ENCODE measurements at regions not wholly inside any gene's neighbourhood (a gene's known extent, or its start where the extent isn't known, plus 50 kb on each side); places are given as distances from the start of the nearest gene placed in this dataset.

DNA sequence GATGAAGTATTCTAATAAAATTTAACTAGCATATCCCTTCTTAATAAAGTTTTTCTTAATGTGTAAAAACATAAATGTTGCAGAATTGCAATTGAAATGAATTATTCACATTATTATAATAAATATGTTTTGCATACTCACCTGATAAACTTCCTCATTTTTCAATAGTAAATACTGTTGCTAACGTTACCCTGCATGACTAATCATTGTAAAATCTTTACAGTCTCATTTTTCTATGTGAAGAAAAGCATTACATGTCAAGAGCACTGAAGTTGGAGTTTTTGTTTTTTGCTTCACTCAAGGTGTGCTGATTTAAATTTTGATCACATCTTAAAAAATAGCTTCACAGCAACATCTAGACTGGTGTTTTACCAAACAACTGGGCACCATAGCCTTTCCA lies 157.2 kb upstream of the CDH18 start:
- H3K4me3 ChIP-seq (ENCODE audit: low read depth, low read length) = no peak overlapping the region
- no peak for DNase-seq (ENCODE audit: low read depth)

DNA sequence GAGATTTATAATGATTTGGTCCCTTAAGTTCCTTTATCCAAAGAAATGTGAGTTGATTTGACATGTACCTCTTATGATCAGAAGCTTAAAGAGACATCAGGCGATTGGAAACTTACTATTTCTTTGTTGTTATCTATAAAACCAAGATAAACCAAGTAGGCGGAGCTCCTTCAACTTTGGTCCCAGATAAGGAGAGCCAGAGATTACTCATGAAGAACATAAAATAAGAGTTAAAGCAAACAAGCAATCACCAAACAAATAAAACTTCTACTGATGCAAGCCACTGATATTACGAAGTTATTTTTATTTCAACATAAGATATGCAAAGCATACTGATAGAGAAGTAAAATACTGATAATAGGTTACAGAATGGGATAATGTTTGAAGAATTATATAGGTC lies 141.5 kb upstream of the CDH18 start:
- DNase-seq (ENCODE audit: low read depth) = no peak
- H3K4me3 ChIP-seq (ENCODE audit: low read depth, low read length) = no peak overlapping the region

DNA sequence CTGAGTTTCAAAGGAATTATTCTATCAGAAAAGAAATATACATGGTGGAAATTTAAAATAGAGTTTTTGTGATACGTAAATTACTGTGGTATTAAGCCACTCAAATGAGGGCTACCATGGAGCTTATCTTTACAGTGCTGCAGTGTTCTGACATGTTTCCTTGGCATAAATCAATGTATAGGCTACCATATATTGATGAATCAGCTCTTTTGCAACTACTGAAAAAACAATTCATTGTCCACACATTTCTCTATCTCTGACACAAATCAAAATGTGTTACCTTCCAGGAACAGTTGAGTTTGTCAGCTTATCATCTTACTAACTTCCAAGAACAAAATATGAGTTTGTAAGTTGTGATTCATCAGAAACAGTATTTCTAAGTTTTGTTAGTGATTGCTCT lies 140.3 kb upstream of the CDH18 start:
- no peak for DNase-seq (ENCODE audit: low read depth)
- no peak overlapping the region for H3K4me3 ChIP-seq (ENCODE audit: low read depth, low read length)

DNA sequence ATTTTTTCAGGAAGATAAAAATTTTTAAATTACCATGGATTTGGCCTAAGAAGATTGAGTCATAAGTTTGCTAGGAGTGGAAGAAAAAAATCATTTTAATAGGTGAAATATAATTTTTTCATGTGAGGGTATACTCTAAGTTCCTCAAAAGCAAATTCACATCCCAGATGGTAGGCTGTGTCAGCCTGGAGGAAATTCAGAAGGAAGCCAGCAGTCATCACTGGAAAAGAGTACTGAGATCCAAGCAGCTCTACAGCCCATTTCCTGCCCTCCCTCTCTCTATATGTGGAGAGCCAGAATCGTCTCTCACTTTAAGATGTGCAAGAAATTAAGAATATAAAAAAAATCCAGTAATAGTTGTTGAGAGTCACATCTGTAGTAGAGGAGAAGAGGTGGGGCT lies 126.5 kb upstream of the CDH18 start:
- no peak for DNase-seq (ENCODE audit: low read depth)
- H3K4me3 ChIP-seq (ENCODE audit: low read depth, low read length) = no peak overlapping the region

DNA sequence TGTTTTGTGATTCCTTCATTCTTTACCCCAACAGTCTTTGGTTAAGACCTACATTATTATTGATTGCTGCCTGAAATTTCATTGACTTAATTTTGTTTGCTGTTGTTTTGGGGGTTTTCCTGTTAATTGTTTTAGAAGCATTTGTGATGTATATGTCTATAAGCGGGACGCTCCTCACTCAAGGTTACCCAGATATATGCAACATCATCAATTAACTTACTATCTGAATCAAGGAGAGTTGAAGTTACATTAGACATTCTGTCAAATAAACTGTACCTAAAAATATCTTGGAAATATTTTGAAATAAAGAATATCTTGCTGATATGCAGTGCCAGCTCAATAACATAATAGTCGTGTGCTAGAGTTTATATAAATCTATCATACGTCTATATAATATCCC lies 125.9 kb upstream of the CDH18 start:
- H3K4me3 ChIP-seq (ENCODE audit: low read depth, low read length) = no peak overlapping the region
- no peak for DNase-seq (ENCODE audit: low read depth)

DNA sequence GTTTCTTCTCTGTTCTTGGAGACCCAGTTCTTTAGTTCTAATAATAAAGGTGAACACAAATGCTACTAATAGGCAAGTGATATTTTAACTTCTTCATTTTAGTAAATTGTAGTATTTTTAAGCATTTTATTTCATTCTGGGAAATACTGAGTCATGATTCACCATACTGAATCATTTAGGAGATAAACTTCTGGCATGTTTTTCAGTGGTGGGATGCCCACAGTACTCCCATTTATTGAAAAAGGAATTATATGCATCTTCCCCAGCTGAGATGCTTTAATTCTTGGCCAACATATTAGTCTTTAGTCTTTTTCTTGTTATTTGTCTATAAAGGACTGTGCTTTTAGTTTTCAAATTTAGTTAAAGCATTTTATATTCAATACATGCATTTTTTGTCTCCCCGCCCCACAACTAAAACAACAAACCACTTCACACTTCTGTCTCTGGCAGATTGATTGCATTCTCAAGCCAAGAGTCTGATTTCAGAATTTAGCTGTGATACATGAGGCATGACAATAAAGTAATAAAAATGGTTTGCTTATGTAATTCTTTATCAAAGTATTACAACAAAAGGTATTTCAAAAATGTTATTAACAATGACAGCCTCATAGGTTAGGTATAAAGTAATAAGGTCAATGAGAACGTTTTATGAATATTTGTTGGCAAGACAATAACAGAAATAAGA lies 125.2 kb upstream of the CDH18 start:
- H3K4me3 ChIP-seq (ENCODE audit: low read depth, low read length) = no peak overlapping the region
- peak; percentile 4 for DNase-seq (ENCODE audit: low read depth)

DNA sequence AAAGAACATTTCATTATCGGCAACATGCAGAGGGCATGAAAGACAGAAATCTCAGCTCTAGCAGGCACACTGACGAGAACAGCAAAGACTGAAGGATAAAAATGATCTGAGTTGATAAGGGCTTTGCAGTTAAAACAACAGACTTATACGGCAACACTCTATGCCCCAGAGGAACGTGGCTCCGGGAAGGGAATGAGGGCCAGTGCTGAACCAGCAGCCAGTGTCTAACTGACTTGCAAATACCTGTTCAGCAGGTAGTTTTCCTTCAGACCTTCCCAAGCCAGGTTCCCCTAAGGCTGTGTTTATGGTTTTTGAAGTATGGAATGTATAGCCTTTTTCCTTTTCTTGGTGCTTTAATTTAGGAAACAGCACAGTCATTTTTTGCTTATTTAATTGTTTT lies 121.3 kb upstream of the CDH18 start:
- DNase-seq (ENCODE audit: low read depth) = no peak
- H3K4me3 ChIP-seq (ENCODE audit: low read depth, low read length) = no peak overlapping the region

DNA sequence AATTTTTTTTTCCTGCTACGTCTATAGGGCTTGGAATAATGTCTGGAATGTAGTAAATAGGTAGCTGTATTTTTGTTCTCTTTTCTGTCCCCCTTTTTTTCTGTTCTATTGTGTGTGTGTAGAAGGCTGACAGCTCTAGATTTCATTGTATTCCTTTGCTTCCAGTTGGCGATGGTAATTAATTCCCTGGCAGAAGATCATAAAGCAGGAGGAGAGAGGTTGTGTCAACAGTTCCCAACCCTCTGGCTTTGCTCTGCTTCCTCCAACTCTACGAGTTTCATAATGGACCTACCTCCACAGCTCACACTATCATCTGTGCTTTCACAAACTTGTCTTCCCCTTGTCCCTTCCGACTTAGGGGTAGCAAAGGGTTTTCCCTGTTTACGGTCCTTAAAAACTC lies 117.9 kb upstream of the CDH18 start:
- no peak overlapping the region for H3K4me3 ChIP-seq (ENCODE audit: low read depth, low read length)
- no peak for DNase-seq (ENCODE audit: low read depth)

DNA sequence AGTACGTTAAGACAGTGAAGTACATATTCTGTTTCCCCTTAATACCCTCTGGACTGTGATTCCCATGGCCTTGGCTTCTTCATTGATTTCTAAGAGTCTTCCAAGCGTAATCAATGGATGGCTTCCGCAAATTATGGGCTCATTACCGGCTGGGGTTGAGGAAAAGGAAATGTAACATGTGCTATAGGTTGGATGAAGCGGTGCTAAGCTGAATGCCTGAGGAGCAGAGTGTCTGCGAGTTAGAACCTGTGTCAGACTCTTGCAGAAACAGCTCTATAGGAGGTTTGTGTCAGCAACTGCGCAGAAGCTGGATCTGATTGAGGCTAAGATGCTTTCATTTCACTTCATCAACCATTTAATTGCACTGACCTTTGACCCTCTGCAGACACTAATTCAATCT lies 114.3 kb upstream of the CDH18 start:
- no peak overlapping the region for H3K4me3 ChIP-seq (ENCODE audit: low read depth, low read length)
- no peak for DNase-seq (ENCODE audit: low read depth)

DNA sequence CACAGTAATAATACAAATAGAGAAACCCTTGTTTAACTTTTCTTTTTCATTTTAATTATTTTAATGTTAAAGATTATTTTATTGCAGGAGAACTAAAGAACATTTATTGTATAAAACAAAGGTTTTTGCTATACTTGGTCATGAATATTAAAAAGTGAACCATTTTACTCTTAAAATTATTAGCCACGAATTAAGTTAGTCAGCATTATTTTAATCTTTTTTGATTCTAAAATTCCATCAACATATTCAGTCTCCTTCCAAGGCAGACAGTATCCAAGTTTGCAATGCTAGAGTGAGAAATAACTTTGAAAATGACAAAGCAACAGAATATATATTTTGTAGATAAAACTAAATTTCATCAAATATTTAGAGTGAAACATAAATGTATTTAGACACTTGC lies 110.7 kb upstream of the CDH18 start:
- DNase-seq (ENCODE audit: low read depth) = no peak
- H3K4me3 ChIP-seq (ENCODE audit: low read depth, low read length) = no peak overlapping the region

DNA sequence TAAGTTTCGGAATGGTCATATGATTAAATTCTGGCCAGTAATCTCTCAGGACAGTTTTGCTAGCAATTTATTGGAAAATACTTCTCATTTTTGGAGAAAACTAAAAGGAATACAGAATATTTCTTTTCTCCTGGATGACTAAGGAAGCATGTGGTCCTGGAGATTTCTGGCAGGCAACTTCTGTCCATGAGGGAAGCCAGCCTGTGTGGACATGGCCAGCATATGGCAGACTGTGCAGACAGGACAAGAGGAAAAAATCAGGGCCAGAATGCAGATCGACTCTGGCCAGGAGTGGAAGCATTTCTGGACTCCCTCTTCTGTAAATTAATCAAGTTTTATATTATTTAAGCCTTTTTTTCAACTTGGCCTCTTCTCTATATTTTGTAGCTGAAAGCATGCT lies 100.4 kb upstream of the CDH18 start:
- DNase-seq (ENCODE audit: low read depth) = no peak
- H3K4me3 ChIP-seq (ENCODE audit: low read depth, low read length) = no peak overlapping the region

DNA sequence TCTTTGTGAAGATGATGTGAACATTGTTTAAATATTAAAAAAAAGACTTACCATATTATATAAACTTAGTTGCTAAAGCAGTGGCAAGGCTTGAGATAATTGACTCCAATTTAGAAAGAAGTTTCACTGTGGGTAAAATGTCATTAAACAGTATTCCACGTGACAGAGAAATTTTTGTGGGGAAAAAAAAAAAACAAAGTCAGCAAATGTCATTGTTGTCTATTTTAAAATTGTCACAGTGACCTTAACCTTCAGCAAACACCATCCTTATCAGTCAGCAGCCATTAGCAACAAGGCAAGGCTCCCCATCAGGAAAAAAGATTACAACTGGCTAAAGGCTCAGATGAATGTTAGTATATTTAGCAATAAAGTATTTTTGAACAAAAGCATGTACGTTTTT lies 99.3 kb upstream of the CDH18 start:
- no peak for DNase-seq (ENCODE audit: low read depth)
- no peak overlapping the region for H3K4me3 ChIP-seq (ENCODE audit: low read depth, low read length)

DNA sequence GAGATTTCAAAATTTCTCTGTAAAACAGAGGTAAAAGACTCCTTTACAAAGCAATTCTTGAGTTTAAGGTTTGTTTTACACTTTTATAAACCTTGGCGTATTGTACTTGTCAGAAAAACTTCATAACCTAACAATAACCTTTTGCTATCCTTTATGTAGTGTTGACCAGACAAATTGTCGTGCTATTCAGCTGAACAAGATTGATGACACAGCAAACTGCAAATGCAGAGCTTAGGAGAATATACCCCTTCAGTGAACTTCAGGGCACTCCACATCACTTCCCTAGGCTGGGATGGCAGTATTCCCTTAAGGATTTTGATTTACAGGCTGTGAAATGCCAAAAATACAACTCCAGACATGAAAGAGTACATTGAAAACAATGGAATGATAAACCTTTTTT lies 89.2 kb upstream of the CDH18 start:
- H3K4me3 ChIP-seq (ENCODE audit: low read depth, low read length) = no peak overlapping the region
- DNase-seq (ENCODE audit: low read depth) = no peak

DNA sequence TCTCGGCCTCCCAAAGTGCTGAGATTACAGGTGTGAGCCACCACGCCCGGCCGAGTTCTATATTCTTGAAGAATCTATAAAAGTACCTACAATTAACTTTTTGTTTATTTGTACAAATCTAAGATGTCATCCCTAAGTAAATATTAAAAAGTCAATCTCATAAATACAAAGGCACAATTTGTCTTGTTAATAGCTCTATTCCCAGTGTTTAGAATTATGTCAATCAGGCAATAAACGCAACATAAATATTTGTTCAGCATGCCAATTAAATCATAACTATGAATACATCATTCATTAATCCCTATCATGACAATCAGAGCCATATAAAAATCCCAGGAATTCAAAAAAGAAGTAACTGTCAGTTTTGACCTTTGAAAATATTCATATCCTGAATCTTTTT lies 68.9 kb upstream of the CDH18 start:
- DNase-seq (ENCODE audit: low read depth) = no peak
- no peak overlapping the region for H3K4me3 ChIP-seq (ENCODE audit: low read depth, low read length)

DNA sequence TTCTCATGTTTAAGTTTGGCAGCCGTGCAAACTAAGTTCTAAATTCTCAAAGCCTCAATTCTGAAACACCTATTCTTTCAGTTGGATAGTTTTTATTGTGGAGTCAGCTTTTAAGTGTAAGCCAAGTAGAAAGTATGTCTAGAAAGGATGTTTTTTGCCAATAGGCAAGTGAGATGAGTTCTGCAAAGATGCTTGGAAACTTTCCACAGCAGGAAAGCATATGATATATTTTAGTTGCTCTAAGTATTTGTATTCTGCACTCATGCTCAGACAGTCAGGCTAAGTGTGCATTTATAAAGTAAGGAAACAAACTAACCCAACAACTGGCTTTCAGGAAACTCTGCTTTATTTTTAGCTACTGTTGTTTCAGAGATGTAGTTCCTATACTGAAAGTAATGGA lies 67.3 kb upstream of the CDH18 start:
- H3K4me3 ChIP-seq (ENCODE audit: low read depth, low read length) = no peak overlapping the region
- DNase-seq (ENCODE audit: low read depth) = no peak

DNA sequence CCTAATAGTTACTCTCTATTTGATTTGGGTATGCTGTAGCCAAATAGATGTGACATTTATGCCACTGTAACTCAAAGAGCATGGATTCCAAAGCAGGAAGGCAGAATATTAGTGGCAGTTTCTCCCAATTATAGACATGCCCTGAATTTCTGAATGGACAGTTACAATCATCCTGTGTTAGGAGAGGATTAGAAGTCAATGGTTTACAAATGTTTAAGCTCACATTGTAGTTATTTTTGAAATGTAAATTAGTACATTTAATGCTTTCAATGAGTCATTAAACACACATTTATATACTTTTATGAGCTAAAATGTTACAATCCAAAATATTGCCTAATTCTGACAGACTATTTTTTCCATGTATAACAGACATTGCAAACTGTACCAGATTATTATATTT lies 62.3 kb upstream of the CDH18 start:
- no peak overlapping the region for H3K4me3 ChIP-seq (ENCODE audit: low read depth, low read length)
- DNase-seq (ENCODE audit: low read depth) = no peak

DNA sequence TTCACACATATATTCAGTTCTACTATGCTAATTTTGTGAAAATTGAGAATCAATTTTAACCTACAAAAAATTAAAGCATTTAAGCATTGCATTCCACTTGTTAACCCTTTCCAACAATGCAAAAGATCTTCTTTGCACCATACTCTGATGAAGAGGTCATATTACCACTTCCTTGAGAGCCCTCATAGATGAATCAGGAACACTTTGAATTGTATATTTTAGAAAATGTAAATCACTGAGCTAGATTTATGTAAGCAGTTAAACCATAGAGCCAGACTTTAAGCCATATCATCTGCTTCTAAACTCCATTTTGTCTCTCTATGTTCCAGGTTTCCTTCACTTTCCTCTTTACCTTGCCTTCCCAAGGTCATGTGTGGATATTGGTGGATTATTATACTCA lies 56.5 kb upstream of the CDH18 start:
- no peak overlapping the region for H3K4me3 ChIP-seq (ENCODE audit: low read depth, low read length)
- no peak for DNase-seq (ENCODE audit: low read depth)

DNA sequence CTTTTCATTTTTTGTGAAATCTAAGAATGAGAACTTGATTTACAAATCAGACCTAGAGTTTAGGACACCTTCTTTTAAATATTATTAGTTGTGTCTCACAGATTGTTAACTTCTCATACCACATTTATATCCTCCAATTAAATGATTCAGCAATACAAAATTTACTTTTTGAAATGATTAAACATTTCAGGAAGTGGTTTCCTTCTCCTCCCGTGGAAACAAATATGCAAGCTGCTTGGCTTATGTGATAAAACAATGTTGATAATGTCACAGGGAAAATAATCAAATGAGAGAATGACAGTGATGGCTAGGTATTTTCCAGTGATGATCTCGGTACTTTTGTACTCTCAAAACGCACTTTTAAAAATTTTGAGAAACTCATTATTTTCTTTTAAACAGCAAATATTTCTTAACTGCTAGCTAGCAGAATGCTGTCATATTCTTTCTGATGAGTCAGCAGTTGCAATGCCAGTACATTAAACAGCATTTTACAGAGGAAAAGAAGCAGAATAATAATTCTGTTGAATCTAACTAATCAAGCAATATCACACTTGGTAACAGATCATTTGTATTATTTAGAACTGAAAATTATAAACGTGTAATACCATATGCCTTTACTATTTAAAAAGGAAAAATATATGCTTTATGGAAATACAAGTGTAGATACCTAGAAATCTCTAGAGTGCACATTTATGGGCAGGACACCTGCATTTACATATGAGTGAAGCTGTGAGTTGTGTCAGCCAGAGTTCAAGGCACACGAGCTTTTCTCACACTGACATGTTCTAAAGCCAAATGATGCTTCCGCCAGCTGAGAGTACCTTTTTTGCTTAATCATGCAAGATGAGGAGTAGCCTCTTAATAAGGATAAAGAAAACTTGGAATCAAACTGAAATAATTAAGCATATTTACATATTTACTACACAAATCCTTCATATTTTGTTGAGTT lies 53.6 kb upstream of the CDH18 start:
- no peak for DNase-seq (ENCODE audit: low read depth)
- H3K4me3 ChIP-seq (ENCODE audit: low read depth, low read length) = no peak overlapping the region

DNA sequence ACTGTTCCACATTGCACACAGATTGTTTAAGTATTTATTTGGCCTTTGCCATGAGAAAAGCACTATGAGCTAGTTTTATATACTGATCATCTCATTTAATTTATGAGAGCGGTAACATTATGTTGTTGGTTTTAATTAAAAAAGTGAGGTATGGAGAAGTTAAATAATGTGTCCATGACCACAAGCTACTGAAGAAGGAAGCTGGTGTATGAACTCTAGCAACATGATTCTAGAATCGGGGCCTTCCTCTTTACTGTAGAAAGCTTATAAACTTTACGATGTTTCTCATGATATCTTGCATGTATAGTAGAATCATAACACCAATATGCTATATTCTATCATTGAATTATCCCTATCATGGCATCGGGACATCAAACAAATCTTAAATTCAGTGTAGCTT lies 52.9 kb upstream of the CDH18 start:
- no peak overlapping the region for H3K4me3 ChIP-seq (ENCODE audit: low read depth, low read length)
- no peak for DNase-seq (ENCODE audit: low read depth)

Data from skeletal muscle cell (primary cell).